Endothelial cell (in vitro differentiated cells): ENCODE measurements at regions not wholly inside any gene's neighbourhood (a gene's known extent, or its start where the extent isn't known, plus 50 kb on each side); places are given as distances from the start of the nearest gene placed in this dataset.

Experiments used
- DNase-seq: peaks from one replicate; pipeline ENCODE4 v3.0.0; 2021; ENCODE audit warnings: low spot score
- H3K27ac Mint-ChIP-seq: one replicate; pipeline ENCODE4 v1.8.0; 2021; ENCODE audit warnings: mixed read lengths, inconsistent platforms; ENCODE audit not compliant: unreplicated experiment
- H3K27me3 Mint-ChIP-seq: one replicate; pipeline ENCODE4 v1.8.0; 2021; ENCODE audit warnings: mild to moderate bottlenecking, moderate library complexity, mixed read lengths, inconsistent platforms; ENCODE audit not compliant: unreplicated experiment
- H3K36me3 Mint-ChIP-seq: one replicate; pipeline ENCODE4 v1.8.0; 2021; ENCODE audit warnings: mild to moderate bottlenecking, low read depth, mixed read lengths, inconsistent platforms; ENCODE audit not compliant: unreplicated experiment
- H3K4me1 Mint-ChIP-seq: one replicate; pipeline ENCODE4 v1.8.0; 2021; ENCODE audit warnings: mild to moderate bottlenecking, mixed read lengths, inconsistent platforms; ENCODE audit not compliant: unreplicated experiment
- H3K4me3 Mint-ChIP-seq: one replicate; pipeline ENCODE4 v1.8.0; 2021; ENCODE audit warnings: mild to moderate bottlenecking, mixed read lengths, inconsistent platforms; ENCODE audit not compliant: unreplicated experiment
- H3K9me3 Mint-ChIP-seq: one replicate; pipeline ENCODE4 v1.8.0; 2021; ENCODE audit warnings: mixed read lengths, inconsistent platforms; ENCODE audit not compliant: unreplicated experiment
- CTCF ChIP-seq: fragments of 200-600 bp; sonication (generic); IDR thresholded peaks from one replicate; pipeline ENCODE4 v1.5.0; 2021; ENCODE audit warnings: antibody characterized with exemption; ENCODE audit not compliant: unreplicated experiment

- DNase-seq = no peak
- Mint-ChIP-seq H3K4me3 (no peak overlapping the region), H3K27me3 (no peaks in the 10 kb centered on the region), H3K4me1 (peaks cover 19% of the 10 kb centered on the region), H3K27ac (no peak overlapping the region), H3K36me3 (no peaks in the 10 kb centered on the region), H3K9me3 (no peaks in the 10 kb centered on the region)
- no peak for TF ChIP-seq CTCF
Measured at GRCh38 chr3:168414149-168414548, 318.4 kb upstream of the GOLIM4 start.

DNA sequence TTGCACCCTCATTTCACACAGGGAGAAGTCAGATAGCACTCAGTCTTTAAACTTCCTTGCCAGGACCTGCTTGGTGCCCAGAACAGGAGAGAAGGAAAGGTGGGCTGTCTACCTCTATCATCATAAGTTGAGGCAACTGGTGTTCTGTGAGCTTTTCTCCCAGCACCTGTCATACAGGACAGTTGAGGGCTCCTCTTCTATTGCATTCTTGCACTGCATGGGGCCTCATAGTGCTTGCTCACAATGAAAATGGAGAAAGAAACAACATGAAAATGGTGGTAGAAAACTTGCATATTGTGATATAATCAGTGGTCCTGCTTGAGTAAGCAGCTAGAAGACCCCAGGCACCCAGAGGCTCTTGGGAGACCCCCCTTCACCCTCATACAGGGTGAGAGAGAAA, 311.7 kb upstream of the GOLIM4 start:
- no peak overlapping the region for H3K27ac Mint-ChIP-seq
- DNase-seq = no peak
- no peaks in the 10 kb centered on the region for H3K4me1 Mint-ChIP-seq
- H3K9me3 Mint-ChIP-seq = no peaks in the 10 kb centered on the region
- TF ChIP-seq CTCF = no peak
- H3K36me3 Mint-ChIP-seq = no peaks in the 10 kb centered on the region
- no peak overlapping the region for H3K4me3 Mint-ChIP-seq
- no peaks in the 10 kb centered on the region for H3K27me3 Mint-ChIP-seq

- no peaks in the 10 kb centered on the region for H3K36me3 Mint-ChIP-seq
- no peaks in the 10 kb centered on the region for H3K9me3 Mint-ChIP-seq
- no peak for TF ChIP-seq CTCF
- no peak overlapping the region for H3K27ac Mint-ChIP-seq
- H3K27me3 Mint-ChIP-seq = peaks cover 1% of the 10 kb centered on the region
- no peak for DNase-seq
- no peak overlapping the region for H3K4me3 Mint-ChIP-seq
- no peaks in the 10 kb centered on the region for H3K4me1 Mint-ChIP-seq
Measured at GRCh38 chr3:168405288-168405687, 309.6 kb upstream of the GOLIM4 start.

GRCh38 chr3:168398371-168399025, 302.8 kb upstream of the GOLIM4 start:
- Mint-ChIP-seq H3K27ac (no peak overlapping the region), H3K9me3 (no peaks in the 10 kb centered on the region), H3K4me3 (no peak overlapping the region), H3K4me1 (no peaks in the 10 kb centered on the region), H3K27me3 (peaks cover 1% of the 10 kb centered on the region), H3K36me3 (no peaks in the 10 kb centered on the region)
- DNase-seq = no peak
- TF ChIP-seq CTCF = no peak

- Mint-ChIP-seq H3K27ac (no peak overlapping the region), H3K9me3 (no peaks in the 10 kb centered on the region), H3K36me3 (no peaks in the 10 kb centered on the region), H3K4me1 (no peaks in the 10 kb centered on the region), H3K27me3 (no peaks in the 10 kb centered on the region), H3K4me3 (no peak overlapping the region)
- TF ChIP-seq CTCF = no peak
- no peak for DNase-seq
Measured at GRCh38 chr3:168396861-168397260, 301.1 kb upstream of the GOLIM4 start.
